OCI-LY3 (cell line): ENCODE measurements at regions not wholly inside any gene's neighbourhood (a gene's known extent, or its start where the extent isn't known, plus 50 kb on each side); places are given as distances from the start of the nearest gene placed in this dataset.

ENCODE experiments used
- H2AFZ ChIP-seq: fragments of 200-600, 300-600 bp; shearing (Covaris generic); 2 replicates; pipeline ENCODE4 v1.6.0; 2014; ENCODE audit warnings: antibody characterized with exemption, low read depth, low read length
- H3K27ac ChIP-seq: fragments of 200-600, 300-600 bp; sonication (generic); 2 replicates; pipeline ENCODE4 v1.5.1; 2014; ENCODE audit warnings: mild to moderate bottlenecking, low read length, moderate library complexity, mixed read lengths
- H3K27me3 ChIP-seq: fragments of 200-600, 300-600 bp; sonication (generic); 2 replicates; pipeline ENCODE4 v1.6.1; 2014; ENCODE audit warnings: low read depth, low read length, mixed read lengths
- H3K36me3 ChIP-seq: fragments of 200-600, 300-600 bp; sonication (generic); replicated peaks from 2 replicates; pipeline ENCODE3; 2014; ENCODE audit warnings: low read depth, low read length, mixed read lengths
- H3K4me1 ChIP-seq: fragments of 300-600, 200-600 bp; sonication (generic); 2 replicates; pipeline ENCODE4 v1.6.1; 2014; ENCODE audit warnings: low read length, mixed read lengths
- H3K4me2 ChIP-seq: fragments of 200-600, 300-600 bp; sonication (generic); 2 replicates; pipeline ENCODE4 v1.6.1; 2014; ENCODE audit warnings: low read length, mixed read lengths
- H3K4me3 ChIP-seq: fragments of 300-600, 200-600 bp; sonication (generic); 2 replicates; pipeline ENCODE4 v1.5.1; 2014; ENCODE audit warnings: antibody characterized with exemption, mild to moderate bottlenecking, low read length, moderate library complexity
- H3K79me2 ChIP-seq: fragments of 300-600, 200-600 bp; shearing (Covaris generic); 2 replicates; pipeline ENCODE4 v1.6.1; 2014; ENCODE audit warnings: mild to moderate bottlenecking, low read length, mixed read lengths
- H3K9ac ChIP-seq: fragments of 300-600, 200-600 bp; shearing (Covaris generic); 2 replicates; pipeline ENCODE4 v1.6.0; 2014; ENCODE audit warnings: mild to moderate bottlenecking, low read length, moderate library complexity
- H3K9me3 ChIP-seq: fragments of 200-600, 300-600 bp; shearing (Covaris generic); 2 replicates; pipeline ENCODE4 v1.6.1; 2014; ENCODE audit warnings: low read length, mixed read lengths; ENCODE audit not compliant: insufficient read depth
- H4K20me1 ChIP-seq: fragments of 200-600, 300-600 bp; sonication (generic); 2 replicates; pipeline ENCODE4 v1.6.1; 2016; ENCODE audit warnings: low read length, mixed read lengths; ENCODE audit not compliant: insufficient read depth
- CTCF ChIP-seq: fragments of 200-600, 300-600 bp; sonication (generic); IDR thresholded peaks from 2 replicates; pipeline ENCODE4 v1.5.1; 2014; ENCODE audit warnings: antibody characterized with exemption, low read length, low read depth
- EZH2phosphoT487 ChIP-seq: fragments of 200-600 bp; shearing (Covaris generic); IDR thresholded peaks from 2 replicates; pipeline ENCODE4 v1.6.1; 2018; ENCODE audit warnings: antibody characterized with exemption, mixed run types, low read depth

GRCh38 chr2:8494151-8494550, 187.7 kb upstream of the ID2 start:
- Histone ChIP-seq H3K79me2 (peaks cover 5% of the 10 kb centered on the region), H2AFZ (no peak overlapping the region), H4K20me1 (no peaks in the 10 kb centered on the region), H3K4me2 (no peak overlapping the region), H3K36me3 (no peaks in the 10 kb centered on the region), H3K9me3 (no peaks in the 10 kb centered on the region), H3K4me1 (peaks cover 61% of the 10 kb centered on the region), H3K4me3 (no peak overlapping the region), H3K27me3 (no peaks in the 10 kb centered on the region), H3K9ac (no peak overlapping the region), H3K27ac (no peak overlapping the region)
- no peak for TF ChIP-seq CTCF

DNA sequence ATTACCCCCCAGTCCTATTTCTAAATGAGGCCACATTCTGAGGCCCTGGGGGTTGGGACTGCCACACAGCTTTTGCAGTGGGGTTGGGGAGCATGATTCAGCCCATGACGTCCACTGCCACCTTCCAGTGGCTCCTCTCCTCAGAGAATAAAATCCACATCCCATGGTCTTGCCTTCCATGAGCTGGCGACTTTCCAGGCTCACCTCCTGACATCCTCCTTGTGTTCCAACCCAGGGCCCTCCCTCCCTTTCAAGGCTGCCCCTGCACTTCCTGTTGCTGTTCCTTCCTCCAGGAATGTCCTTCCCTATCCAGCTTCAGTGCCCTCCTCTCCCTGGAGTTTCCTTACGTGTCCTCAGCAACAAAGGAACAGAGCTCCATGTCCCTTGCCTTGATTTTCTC, 187.3 kb upstream of the ID2 start:
- Histone ChIP-seq H3K36me3 (no peaks in the 10 kb centered on the region), H4K20me1 (no peaks in the 10 kb centered on the region), H3K9ac (no peak overlapping the region), H3K4me1 (peaks cover 57% of the 10 kb centered on the region), H3K9me3 (no peaks in the 10 kb centered on the region), H3K79me2 (0 out of 2 replicates have a peak, but pooled peaks cover under 1% of the 10 kb centered on the region), H3K4me2 (no peak overlapping the region), H3K4me3 (no peak overlapping the region), H3K27ac (no peak overlapping the region), H2AFZ (no peak overlapping the region), H3K27me3 (no peaks in the 10 kb centered on the region)
- no peak for TF ChIP-seq EZH2phosphoT487
- no peak for TF ChIP-seq CTCF

DNA sequence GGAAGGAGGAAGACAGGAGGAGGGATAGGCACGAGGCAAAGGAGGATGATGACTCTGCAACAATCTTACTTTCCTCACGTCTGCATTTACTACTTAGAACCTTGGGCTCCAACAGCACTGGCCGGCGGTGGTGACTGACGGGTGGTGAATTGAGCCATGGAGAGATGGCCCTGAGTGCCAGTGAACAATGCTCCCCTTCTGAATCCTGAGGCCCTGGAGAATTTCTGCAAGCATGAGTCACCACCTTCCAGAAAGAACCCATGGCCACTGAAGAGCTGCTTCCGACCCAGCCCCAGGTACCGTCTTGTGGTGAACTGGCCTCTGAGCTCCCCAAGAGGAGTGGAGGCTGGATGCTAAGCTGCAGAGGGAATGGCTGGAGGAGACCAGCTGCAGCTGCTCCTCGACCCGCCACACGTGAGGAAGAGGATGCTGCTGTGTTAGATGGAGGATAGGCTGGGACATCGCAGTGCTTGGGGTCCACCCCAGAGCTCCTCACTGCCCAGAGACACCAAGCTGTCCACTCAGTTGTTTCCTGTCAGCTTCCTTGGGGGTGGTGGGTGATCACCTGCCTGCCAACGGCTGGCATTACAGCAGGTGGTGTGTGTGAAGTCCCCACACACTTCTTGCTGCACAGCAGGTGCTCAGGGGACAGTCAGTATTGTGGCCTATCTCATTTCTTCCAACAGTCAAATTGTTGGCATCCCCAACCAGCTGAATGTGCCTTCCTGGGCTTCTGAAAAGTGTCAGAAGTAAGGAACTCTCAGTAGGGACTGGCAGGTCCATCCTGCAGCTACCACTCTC, 186.5 kb upstream of the ID2 start:
- no peaks in the 10 kb centered on the region for H3K9me3 ChIP-seq
- H3K4me3 ChIP-seq, result no peak overlapping the region
- no peaks in the 10 kb centered on the region for H3K79me2 ChIP-seq
- no peaks in the 10 kb centered on the region for H3K36me3 ChIP-seq
- no peaks in the 10 kb centered on the region for H3K27me3 ChIP-seq
- H2AFZ ChIP-seq, result no peak overlapping the region
- H3K9ac ChIP-seq, result no peak overlapping the region
- H3K4me2 ChIP-seq, result no peak overlapping the region
- no peak for TF ChIP-seq EZH2phosphoT487
- no peak for TF ChIP-seq CTCF
- no peak overlapping the region for H3K27ac ChIP-seq
- H4K20me1 ChIP-seq, result no peaks in the 10 kb centered on the region
- peaks cover 49% of the 10 kb centered on the region for H3K4me1 ChIP-seq

DNA sequence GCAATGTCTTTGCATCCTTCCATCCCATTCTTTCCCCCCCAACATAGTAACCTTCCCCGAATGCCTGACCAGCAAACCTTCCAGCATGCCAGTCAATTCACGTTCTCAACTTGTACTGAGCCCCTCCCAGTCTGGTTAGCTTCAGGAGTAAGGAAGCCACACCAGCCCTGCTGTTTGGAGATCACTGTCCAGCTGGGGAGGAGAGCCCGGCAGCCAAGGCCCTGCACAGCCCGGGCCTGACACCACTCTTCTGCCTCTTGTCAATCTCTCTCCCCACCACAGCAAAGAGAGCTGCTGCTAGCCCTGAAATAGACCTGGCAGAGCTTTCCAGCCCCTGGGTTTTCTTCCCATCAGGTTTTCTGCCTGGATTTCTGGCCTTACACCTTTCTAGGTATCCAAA, 185.8 kb upstream of the ID2 start:
- no peak overlapping the region for H2AFZ ChIP-seq
- H3K9ac ChIP-seq, result no peak overlapping the region
- H3K79me2 ChIP-seq, result no peaks in the 10 kb centered on the region
- H3K4me1 ChIP-seq, result peaks cover 45% of the 10 kb centered on the region
- no peaks in the 10 kb centered on the region for H3K27me3 ChIP-seq
- H3K36me3 ChIP-seq, result no peaks in the 10 kb centered on the region
- H4K20me1 ChIP-seq, result no peaks in the 10 kb centered on the region
- no peak overlapping the region for H3K27ac ChIP-seq
- H3K9me3 ChIP-seq, result no peaks in the 10 kb centered on the region
- H3K4me2 ChIP-seq, result no peak overlapping the region
- no peak overlapping the region for H3K4me3 ChIP-seq
- TF ChIP-seq CTCF (no peak), EZH2phosphoT487 (no peak)
